ENCODE measurements at regions not wholly inside any gene's neighbourhood (a gene's known extent, or its start where the extent isn't known, plus 50 kb on each side); places are given as distances from the start of the nearest gene placed in this dataset.

GRCh38 chr11:27187848-27188621 is 147.4 kb downstream of the BBOX1 start:
- in situ Hi-C loops (cut with MboI), result loop anchor here (5.0 to 10.0 kb wide), 3 partner anchors 67 to 294 kb away; no protein-coding TSS in a partner anchor
- ATAC-seq (peak; percentile 44; the same call in 2 of the 3 replicates), FAIRE-seq (no peak), DNase-seq (ENCODE audit: extremely low read depth in 1 of 4, low spot score in 3 of 4) (peak in 1 of 4 experiments; percentile 23)
- no peaks in the 10 kb centered on the region for H3K36me3 ChIP-seq (ENCODE audit: control insufficient read depth, insufficient read depth, low read length)
- ChIA-PET CTCF (ENCODE audit: low intra/inter-chr PET ratio) (interaction anchor here (1.8 kb wide), 1 partner anchor 298 kb away, joined by 7 read pairs; no protein-coding TSS in a partner anchor), POLR2A (no interaction called here)
- no peaks in the 10 kb centered on the region for H3K9me3 ChIP-seq (replicated peaks; ENCODE audit: control insufficient read depth, insufficient read depth, low read depth, low read length)
- intact Hi-C loops (cut with micrococcal nuclease), result no loop called here
- H4K20me1 ChIP-seq (replicated peaks; ENCODE audit: control insufficient read depth, insufficient read depth, low read length), result no peaks in the 10 kb centered on the region
- no peak overlapping the region for H3K9ac ChIP-seq (ENCODE audit: insufficient read depth in 1 of 2, low read depth in 2 of 2, low read length in 2 of 2)
- BruUV-seq (replicated peaks), result no TSS peak
- no peak overlapping the region for H2AFZ ChIP-seq (ENCODE audit: low read depth, low read length)
- H3K4me3 ChIP-seq, result no peak overlapping the region
- peaks cover 2 to 12% of the 10 kb centered on the region in 2 experiments; a peak in 2 of 5 replicates for H3K4me1 ChIP-seq (replicated peaks in 1 of 2; ENCODE audit: control insufficient read depth in 2 of 2, insufficient read depth in 2 of 2, low read length in 2 of 2)
- H3K27ac ChIP-seq (ENCODE audit: extremely low read depth, low read depth, low read length), result no peak overlapping the region
- no peaks in the 10 kb centered on the region for H3K9me1 ChIP-seq (ENCODE audit: control insufficient read depth, insufficient read depth, low read length)
- WGBS (ENCODE audit: insufficient coverage, low coverage, missing lambda C conversion rate), result 2% methylated on average over 5 of the region's 5 CpGs
- H3K27me3 ChIP-seq (ENCODE audit: control insufficient read depth in 2 of 2, insufficient read depth in 2 of 2, low read length in 2 of 2), result no peaks in the 10 kb centered on the region
- H3K79me2 ChIP-seq (ENCODE audit: control insufficient read depth, insufficient read depth, low read length), result no peaks in the 10 kb centered on the region
- H3K4me2 ChIP-seq (ENCODE audit: insufficient read depth, low read length), result no peak overlapping the region
- TF ChIP-seq ELF4 (CRISPR knock-in tag; IDR thresholded peaks at IDR 0.05), result peak; percentile 53; the same call in 1 of the 2 replicates
- TF ChIP-seq KDM1A (IDR thresholded peaks at IDR 0.05), result 0 out of 4 replicates have a peak, but pooled peaks of 1 of the 2 experiments have one; percentile 9
- peak; percentile 88 for TF ChIP-seq L3MBTL2 (IDR thresholded peaks at IDR 0.05)
- peak; percentile 57 for TF ChIP-seq MGA (IDR thresholded peaks at IDR 0.05)
- TF ChIP-seq ZBTB33 (CRISPR knock-in tag; IDR thresholded peaks at IDR 0.05), result no peak
- TF ChIP-seq ARID1B (IDR thresholded peaks at IDR 0.05), result peak; percentile 61
- TF ChIP-seq CBFA2T3 (IDR thresholded peaks at IDR 0.05), result peak; percentile 70
- TF ChIP-seq CBFA2T2 (conservative IDR thresholded peaks at IDR 0.05), result peak; percentile 42
- TF ChIP-seq NCOR1 (IDR thresholded peaks at IDR 0.05), result 0 out of 2 replicates have a peak, but pooled peaks have one; percentile 21

All from K562 (cell line).